Loucy (cell line): ENCODE measurements at regions not wholly inside any gene's neighbourhood (a gene's known extent, or its start where the extent isn't known, plus 50 kb on each side); places are given as distances from the start of the nearest gene placed in this dataset.

Experiments used
- H2AFZ ChIP-seq: fragments of 200-600 bp; sonication (generic); 2 replicates; pipeline ENCODE4 v1.6.0; 2016; ENCODE audit warnings: antibody characterized with exemption, mild to moderate bottlenecking, low read length, moderate library complexity
- H3F3A ChIP-seq: fragments of 200-600 bp; 2 replicates; pipeline ENCODE4 v1.6.0; 2016; ENCODE audit warnings: antibody characterized with exemption, low read depth, mild to moderate bottlenecking
- H3K27me3 ChIP-seq: fragments of 200-600 bp; sonication (generic); 2 replicates; pipeline ENCODE4 v1.6.1; 2014; ENCODE audit warnings: low read length, mild to moderate bottlenecking; ENCODE audit not compliant: insufficient read depth, poor library complexity, severe bottlenecking
- H3K36me3 ChIP-seq: fragments of 200-600 bp; sonication (generic); 2 replicates; pipeline ENCODE4 v1.6.1; 2016; ENCODE audit warnings: low read length; ENCODE audit not compliant: insufficient read depth
- H3K4me1 ChIP-seq: fragments of 200-600 bp; sonication (generic); 2 replicates; pipeline ENCODE4 v1.5.1; 2014; ENCODE audit warnings: low read length, mild to moderate bottlenecking; ENCODE audit not compliant: insufficient read depth, poor library complexity, severe bottlenecking
- H3K4me2 ChIP-seq: fragments of 200-600 bp; sonication (generic); 2 replicates; pipeline ENCODE4 v1.6.0; 2014; ENCODE audit warnings: antibody characterized with exemption, low read length, low read depth, mild to moderate bottlenecking; ENCODE audit not compliant: poor library complexity, severe bottlenecking
- H3K4me3 ChIP-seq: fragments of 200-600 bp; sonication (generic); 2 replicates; pipeline ENCODE4 v1.5.1; 2014; ENCODE audit warnings: low read length, mild to moderate bottlenecking, mixed read lengths; ENCODE audit not compliant: poor library complexity, severe bottlenecking
- H3K79me2 ChIP-seq: fragments of 200-600 bp; sonication (generic); 2 replicates; pipeline ENCODE4 v1.6.1; 2014; ENCODE audit warnings: low read length; ENCODE audit not compliant: insufficient read depth
- H3K9ac ChIP-seq: fragments of 200-600 bp; sonication (generic); 2 replicates; pipeline ENCODE4 v1.6.0; 2014; ENCODE audit warnings: mild to moderate bottlenecking, low read depth, low read length, moderate library complexity; ENCODE audit not compliant: poor library complexity, severe bottlenecking
- H3K9me2 ChIP-seq: fragments of 200-600 bp; sonication (generic); replicated peaks from 2 replicates; pipeline ENCODE4 v1.6.1; 2016; ENCODE audit warnings: low read depth, low read length, mixed read lengths
- H3K9me3 ChIP-seq: fragments of 200-600 bp; sonication (generic); 2 replicates; pipeline ENCODE4 v1.6.1; 2014; ENCODE audit warnings: mild to moderate bottlenecking, antibody characterized with exemption, low read length, low read depth; ENCODE audit not compliant: insufficient read depth
- H4K20me1 ChIP-seq: fragments of 200-600 bp; sonication (generic); 2 replicates; pipeline ENCODE4 v1.6.0; 2014; ENCODE audit warnings: antibody characterized with exemption, low read length, mild to moderate bottlenecking; ENCODE audit not compliant: insufficient read depth, poor library complexity, severe bottlenecking
- CTCF ChIP-seq: fragments of 200-600 bp; sonication (generic); conservative IDR thresholded peaks from 2 replicates; pipeline ENCODE4 v1.5.1; 2014; ENCODE audit warnings: mild to moderate bottlenecking, antibody characterized with exemption, low read length
- EZH2phosphoT487 ChIP-seq: fragments of 200-600 bp; IDR thresholded peaks from 2 replicates; pipeline ENCODE4 v1.6.1; 2018; ENCODE audit warnings: antibody characterized with exemption, mild to moderate bottlenecking, moderate library complexity, borderline replicate concordance

DNA sequence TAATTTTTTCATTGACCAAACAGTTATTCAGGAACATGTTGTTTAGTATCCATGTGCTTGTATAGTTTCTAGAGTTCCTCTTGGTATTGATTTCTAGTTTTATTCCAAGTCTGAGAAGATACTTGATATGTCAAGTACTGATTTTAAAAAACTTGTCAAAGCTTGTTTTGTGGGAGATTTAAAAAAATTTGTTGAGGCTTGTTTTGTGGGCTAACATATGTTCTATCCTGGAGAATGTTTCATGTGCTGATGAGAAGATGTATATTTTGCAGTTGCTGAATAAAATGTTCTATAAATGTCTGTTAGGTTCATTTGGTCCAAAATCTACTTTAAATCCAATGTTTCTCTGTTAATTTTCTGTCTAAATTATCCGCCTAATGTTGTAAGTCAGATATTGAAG lies 1065.1 kb upstream of the WWC1 start:
- Histone ChIP-seq H3K9ac (no peak overlapping the region), H3K4me3 (no peak overlapping the region), H3K4me2 (no peak overlapping the region), H4K20me1 (no peaks in the 10 kb centered on the region), H3K9me2 (no peaks in the 10 kb centered on the region), H3K36me3 (no peaks in the 10 kb centered on the region), H2AFZ (no peak overlapping the region), H3K9me3 (no peaks in the 10 kb centered on the region), H3K4me1 (no peaks in the 10 kb centered on the region), H3F3A (no peaks in the 10 kb centered on the region), H3K79me2 (no peaks in the 10 kb centered on the region), H3K27me3 (no peaks in the 10 kb centered on the region)
- TF ChIP-seq CTCF (no peak), EZH2phosphoT487 (no peak)

- Histone ChIP-seq H3K9ac (no peak overlapping the region), H3K27me3 (no peaks in the 10 kb centered on the region), H3K9me3 (no peaks in the 10 kb centered on the region), H3K4me1 (no peaks in the 10 kb centered on the region), H3K36me3 (no peaks in the 10 kb centered on the region), H3K79me2 (no peaks in the 10 kb centered on the region), H3K9me2 (no peaks in the 10 kb centered on the region), H3K4me2 (no peak overlapping the region), H3K4me3 (no peak overlapping the region), H2AFZ (no peak overlapping the region), H4K20me1 (no peaks in the 10 kb centered on the region), H3F3A (no peaks in the 10 kb centered on the region)
- TF ChIP-seq CTCF: no peak
- TF ChIP-seq EZH2phosphoT487: no peak
Measured at GRCh38 chr5:167228134-167228533, 1063.3 kb upstream of the WWC1 start.

DNA sequence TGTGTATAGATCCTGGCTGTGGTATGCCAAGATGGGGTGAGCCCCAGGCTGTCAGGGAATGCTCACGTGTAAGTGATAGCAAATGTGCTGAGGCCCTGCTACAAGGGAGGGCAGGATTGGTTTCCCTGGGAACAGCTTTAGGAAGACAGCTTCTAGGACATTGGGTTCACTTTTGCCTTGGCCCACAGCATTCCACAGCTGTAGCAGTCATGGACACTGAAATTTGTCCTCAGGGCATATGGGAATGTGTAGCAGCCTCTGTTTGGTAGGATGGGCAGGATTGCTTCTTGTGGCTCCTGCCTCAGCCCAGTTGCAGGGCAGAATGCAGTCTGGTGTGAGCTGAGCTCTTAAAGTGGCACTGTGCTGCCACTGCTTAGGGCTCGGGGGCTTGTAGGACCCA lies 1061.7 kb upstream of the WWC1 start:
- TF ChIP-seq CTCF (no peak), EZH2phosphoT487 (no peak)
- no peaks in the 10 kb centered on the region for H3K9me2 ChIP-seq

More for the DNA sequence above, 1061.7 kb upstream of the WWC1 start:
- Histone ChIP-seq H3K27me3 (no peaks in the 10 kb centered on the region), H3K4me1 (no peaks in the 10 kb centered on the region), H3F3A (no peaks in the 10 kb centered on the region), H3K79me2 (no peaks in the 10 kb centered on the region), H3K4me2 (no peak overlapping the region), H3K9me3 (no peaks in the 10 kb centered on the region), H4K20me1 (no peaks in the 10 kb centered on the region), H2AFZ (no peak overlapping the region), H3K9ac (no peak overlapping the region), H3K4me3 (no peak overlapping the region), H3K36me3 (no peaks in the 10 kb centered on the region)
